ENCODE measurements at regions not wholly inside any gene's neighbourhood (a gene's known extent, or its start where the extent isn't known, plus 50 kb on each side); places are given as distances from the start of the nearest gene placed in this dataset.

- no peak for DNase-seq
Measured at GRCh38 chr19:30774252-30774766, 402.1 kb downstream of the ZNF536 start.

GRCh38 chr19:30762651-30763050 is 390.5 kb downstream of the ZNF536 start:
- no peak for DNase-seq

GRCh38 chr19:30760014-30760413 is 387.8 kb downstream of the ZNF536 start:
- no peak for DNase-seq

GRCh38 chr19:30757837-30758617 is 385.8 kb downstream of the ZNF536 start:
- no peak for DNase-seq

- DNase-seq = no peak
Measured at GRCh38 chr19:30757104-30757836, 385.1 kb downstream of the ZNF536 start.

- no peak for DNase-seq
Measured at GRCh38 chr19:30755581-30755980, 383.4 kb downstream of the ZNF536 start.

- no peak for DNase-seq
Measured at GRCh38 chr19:30754162-30754561, 382.0 kb downstream of the ZNF536 start.

- no peak for DNase-seq
Measured at GRCh38 chr19:30752876-30753275, 380.7 kb downstream of the ZNF536 start.

- no peak for DNase-seq
Measured at GRCh38 chr19:30752201-30752600, 380.0 kb downstream of the ZNF536 start.

- DNase-seq = no peak
Measured at GRCh38 chr19:30745476-30745985, 373.3 kb downstream of the ZNF536 start.

- DNase-seq = no peak
Measured at GRCh38 chr19:30744741-30745475, 372.7 kb downstream of the ZNF536 start.

- DNase-seq = no peak
Measured at GRCh38 chr19:30743702-30744101, 371.5 kb downstream of the ZNF536 start.

GRCh38 chr19:30743011-30743410 is 370.8 kb downstream of the ZNF536 start:
- no peak for DNase-seq

- no peak for DNase-seq
Measured at GRCh38 chr19:30742406-30742938, 370.3 kb downstream of the ZNF536 start.

GRCh38 chr19:30741566-30741965 is 369.4 kb downstream of the ZNF536 start:
- DNase-seq = no peak

GRCh38 chr19:30739394-30739793 is 367.2 kb downstream of the ZNF536 start:
- no peak for DNase-seq

GRCh38 chr19:30738047-30738446 is 365.9 kb downstream of the ZNF536 start:
- DNase-seq = no peak

- DNase-seq = no peak
Measured at GRCh38 chr19:30734669-30735068, 362.5 kb downstream of the ZNF536 start.

GRCh38 chr19:30733826-30734550 is 361.8 kb downstream of the ZNF536 start:
- DNase-seq = no peak

- DNase-seq = no peak
Measured at GRCh38 chr19:30731591-30731990, 359.4 kb downstream of the ZNF536 start.

- no peak for DNase-seq
Measured at GRCh38 chr19:30729451-30729850, 357.3 kb downstream of the ZNF536 start.

GRCh38 chr19:30722761-30723160 is 350.6 kb downstream of the ZNF536 start:
- no peak for DNase-seq
